K562 (cell line): ENCODE measurements at regions not wholly inside any gene's neighbourhood (a gene's known extent, or its start where the extent isn't known, plus 50 kb on each side); places are given as distances from the start of the nearest gene placed in this dataset.

Source experiments
- E2F1 ChIP-seq: sonication (generic); formaldehyde crosslinking; IDR thresholded peaks from 2 replicates; pipeline ENCODE4 v1.8.1; 2023; ENCODE audit warnings: mild to moderate bottlenecking, missing genetic modification reagents, moderate library complexity
- ETS1 ChIP-seq: conservative IDR thresholded peaks from 2 replicates; pipeline ENCODE4 v1.6.1; 2011; ENCODE audit warnings: low read depth, mild to moderate bottlenecking, low read length; ENCODE audit not compliant: control insufficient read depth
- ILF3 ChIP-seq: fragments of 450-650 bp; IDR thresholded peaks from 2 replicates; pipeline ENCODE4 v1.6.1; 2018; ENCODE audit warnings: antibody characterized with exemption, mild to moderate bottlenecking, moderate library complexity, borderline replicate concordance
- PBX2 ChIP-seq, 2 experiments: IDR thresholded peaks in 1 of 2; conservative IDR thresholded peaks in 1 of 2; 2 replicates each; pipeline ENCODE4 v1.6.1; 2016; ENCODE audit warnings: low read depth in 2 of 2, mild to moderate bottlenecking in 1 of 2, missing compliant biosample characterization in 1 of 2, missing genetic modification characterization in 1 of 2, moderate library complexity in 1 of 2
- POLR2AphosphoS2 ChIP-seq: IDR thresholded peaks from 2 replicates; pipeline ENCODE4 v1.6.1; 2012; ENCODE audit warnings: low read length, improper control_type of control experiment
- SNIP1 ChIP-seq: fragments of 450-650 bp; IDR thresholded peaks from 2 replicates; pipeline ENCODE4 v1.7.1; 2017; ENCODE audit warnings: low read depth, mild to moderate bottlenecking
- ZBTB34 ChIP-seq: fragments of 250-450 bp; sonication (Bioruptor Pico); IDR thresholded peaks from 2 replicates; pipeline ENCODE4 v1.8.0; 2021; ENCODE audit warnings: mild to moderate bottlenecking, moderate library complexity
- ZBTB8A ChIP-seq: fragments of 450-650 bp; IDR thresholded peaks from 2 replicates; pipeline ENCODE4 v1.6.1; 2018; ENCODE audit warnings: mild to moderate bottlenecking, moderate library complexity; ENCODE audit not compliant: partially characterized antibody

GRCh38 chr2:36068086-36068485 lies 287.5 kb upstream of the CRIM1 start (continued):
- TF ChIP-seq E2F1 (CRISPR knock-in tag), result no peak
- TF ChIP-seq ZBTB8A, result no peak
- TF ChIP-seq POLR2AphosphoS2, result no peak
- TF ChIP-seq ZBTB34 (CRISPR knock-in tag), result no peak
- TF ChIP-seq PBX2 (CRISPR knock-in tag; IDR thresholded peaks at IDR 0.05; ENCODE audit: low read depth), result no peak
- TF ChIP-seq PBX2 (tag; conservative IDR thresholded peaks at IDR 0.05; ENCODE audit: low read depth), result no peak
- no peak for TF ChIP-seq SNIP1
- no peak for TF ChIP-seq ILF3
- no peak for TF ChIP-seq ETS1
- TF ChIP-seq, all 486 proteins: peak for 0
